ENCODE measurements at regions not wholly inside any gene's neighbourhood (a gene's known extent, or its start where the extent isn't known, plus 50 kb on each side); places are given as distances from the start of the nearest gene placed in this dataset.
"Not testable (repeated sequence)": the region's sequence is repeated elsewhere in the genome, so short reads cannot be mapped to it uniquely, and the experiment has no call there.

DNA sequence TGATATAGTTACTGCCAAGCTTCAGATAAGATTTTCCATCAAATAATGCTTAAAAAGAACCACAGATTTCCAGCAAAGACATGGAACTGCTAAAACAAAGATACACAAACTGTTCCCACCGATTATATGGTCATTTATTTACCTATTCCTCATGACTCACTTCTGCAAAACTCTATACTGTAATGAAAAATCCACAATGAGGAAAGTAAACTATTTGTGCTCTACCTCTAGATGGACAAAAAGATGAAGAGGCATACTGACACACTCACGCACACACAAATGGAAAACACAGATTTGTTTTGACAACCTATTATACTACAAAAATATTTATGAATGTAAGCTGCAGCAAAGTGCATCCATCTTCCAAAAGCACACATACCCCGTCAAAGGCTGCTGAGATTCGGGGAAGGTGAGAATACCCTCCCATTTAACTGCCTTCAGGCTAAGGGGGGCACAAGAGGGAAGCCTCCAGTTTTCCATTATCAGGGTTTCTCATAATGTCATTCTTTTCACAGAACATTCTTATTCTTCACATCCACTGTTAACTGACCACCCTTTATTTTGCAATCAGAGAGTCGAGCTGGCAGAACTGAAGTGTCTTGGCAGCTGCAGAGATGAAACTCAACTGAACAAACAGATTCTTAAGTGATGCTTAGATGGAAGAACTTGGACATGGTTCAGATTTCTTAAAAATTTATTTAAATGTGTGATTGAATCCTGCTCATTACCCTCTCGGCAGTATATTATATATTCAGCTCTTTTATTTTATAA, 115.9 kb upstream of the TANK start:
- in situ Hi-C loops (cut with MboI; ENCODE audit: low sequenced_read_pairs), result no loop called here

DNA sequence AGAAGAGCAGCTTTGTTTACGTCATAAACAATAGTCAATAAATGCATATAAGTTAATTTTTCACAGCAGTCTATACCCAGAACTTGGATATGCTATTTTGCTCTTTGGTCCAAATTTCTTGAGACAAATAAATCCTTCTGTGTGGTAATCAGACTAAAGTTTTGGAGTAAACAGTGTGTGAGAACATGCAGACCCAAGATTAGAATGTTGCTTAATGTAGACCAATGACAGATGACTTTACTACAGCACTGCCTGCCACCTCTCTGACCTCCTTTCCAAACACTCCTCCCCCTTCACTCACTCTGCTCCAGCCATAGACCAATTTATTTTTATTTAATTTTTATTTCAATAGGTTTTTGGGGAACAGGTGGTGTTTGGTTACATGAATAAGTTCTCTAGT, 115.3 kb upstream of the TANK start:
- in situ Hi-C loops (cut with MboI; ENCODE audit: low sequenced_read_pairs), result no loop called here

DNA sequence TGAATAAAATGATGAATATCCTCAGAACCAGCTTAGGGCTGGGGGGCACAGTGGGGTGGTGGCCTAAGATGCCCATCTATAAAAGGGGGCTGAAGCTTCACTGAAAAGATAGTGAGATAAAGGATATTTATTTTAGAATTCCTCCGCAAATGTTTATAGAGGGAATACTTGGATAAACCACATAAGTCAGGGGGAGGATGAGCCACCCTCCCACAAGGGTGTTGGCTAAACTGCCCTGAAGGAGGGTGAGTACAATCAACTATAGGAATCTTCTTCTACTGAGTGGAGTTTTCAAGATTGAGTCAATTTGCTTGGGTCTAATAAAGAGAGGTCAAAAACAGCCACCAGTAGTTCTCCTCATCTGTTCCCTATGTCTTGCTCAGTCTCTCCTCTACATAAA, 114.5 kb upstream of the TANK start:
- in situ Hi-C loops (cut with MboI; ENCODE audit: low sequenced_read_pairs), result no loop called here

DNA sequence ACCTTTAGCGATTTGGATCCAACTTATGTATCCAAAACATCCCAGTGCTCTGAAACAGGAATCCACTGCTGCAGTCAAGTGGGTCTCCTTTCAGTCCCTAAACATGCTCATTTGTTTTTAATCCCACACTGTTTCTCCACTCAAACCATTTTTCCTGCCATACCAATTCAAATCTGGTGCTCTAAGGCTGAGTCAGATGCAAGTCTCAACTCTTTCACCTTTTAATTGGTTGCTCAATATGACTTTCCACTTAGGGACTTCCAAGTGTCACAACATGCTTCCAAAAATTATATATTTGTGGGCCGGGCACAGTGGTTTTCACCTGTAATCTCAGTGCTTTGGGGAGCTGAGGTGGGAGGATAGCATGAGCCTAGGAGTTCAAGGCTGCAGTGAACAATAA, 113.4 kb upstream of the TANK start:
- in situ Hi-C loops (cut with MboI; ENCODE audit: low sequenced_read_pairs), result no loop called here

DNA sequence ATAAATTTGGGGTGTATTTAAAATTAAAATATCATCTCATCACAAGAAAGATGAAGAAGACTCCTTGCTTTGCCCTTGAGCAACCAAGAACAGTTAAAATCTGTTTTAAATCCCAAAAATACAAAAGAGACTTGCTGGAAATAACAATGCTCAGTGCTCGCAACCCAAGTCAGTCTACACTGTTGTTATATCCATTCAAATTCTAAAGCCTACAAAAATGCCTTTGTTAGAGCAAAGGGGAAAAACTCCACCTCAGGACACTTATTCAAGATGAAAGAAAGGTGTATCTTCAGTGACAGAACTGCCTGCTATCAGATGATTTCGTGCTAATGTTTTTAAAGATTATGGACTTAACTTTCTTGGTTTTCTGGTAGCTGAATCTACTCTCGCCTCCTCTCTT, 111.9 kb upstream of the TANK start:
- in situ Hi-C loops (cut with MboI; ENCODE audit: low sequenced_read_pairs), result no loop called here

DNA sequence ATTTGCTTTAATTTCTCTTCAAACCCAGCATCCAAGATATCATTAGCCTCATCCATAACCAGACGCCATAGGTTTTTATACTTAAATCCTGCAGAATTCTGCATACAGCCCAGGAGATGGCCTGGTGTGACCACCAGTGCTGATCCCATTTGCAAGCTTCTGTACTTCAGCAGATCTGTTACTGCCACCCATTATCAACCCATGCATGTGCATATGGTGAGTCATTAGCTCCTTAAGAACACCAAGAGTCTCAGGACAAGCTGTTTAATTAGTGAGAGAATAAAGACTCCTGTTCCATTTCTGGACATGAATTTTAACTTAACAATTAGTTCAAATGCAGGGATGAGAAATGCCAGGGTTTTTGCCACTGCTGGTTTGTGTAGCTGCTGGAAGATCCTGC, 110.7 kb upstream of the TANK start:
- in situ Hi-C loops (cut with MboI; ENCODE audit: low sequenced_read_pairs), result no loop called here

DNA sequence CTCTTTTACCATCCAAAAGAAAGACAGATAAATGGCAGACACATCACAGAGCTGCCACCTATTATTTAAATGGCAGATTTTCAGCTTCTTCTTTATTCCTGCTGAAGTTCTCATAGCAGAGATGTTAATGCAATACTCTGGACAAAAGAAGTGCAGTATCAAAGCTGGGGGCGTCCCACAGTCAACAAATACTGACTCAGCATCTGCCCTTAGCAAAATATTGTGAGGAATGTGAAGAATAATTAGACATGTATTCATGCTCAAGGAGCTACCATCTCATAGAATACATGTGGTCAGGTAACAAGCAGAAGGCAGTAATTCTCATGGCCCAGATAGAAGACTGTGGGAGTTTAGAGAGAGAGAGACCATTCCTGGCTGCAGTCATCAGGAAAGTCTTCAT, 108.0 kb upstream of the TANK start:
- in situ Hi-C loops (cut with MboI; ENCODE audit: low sequenced_read_pairs), result no loop called here

DNA sequence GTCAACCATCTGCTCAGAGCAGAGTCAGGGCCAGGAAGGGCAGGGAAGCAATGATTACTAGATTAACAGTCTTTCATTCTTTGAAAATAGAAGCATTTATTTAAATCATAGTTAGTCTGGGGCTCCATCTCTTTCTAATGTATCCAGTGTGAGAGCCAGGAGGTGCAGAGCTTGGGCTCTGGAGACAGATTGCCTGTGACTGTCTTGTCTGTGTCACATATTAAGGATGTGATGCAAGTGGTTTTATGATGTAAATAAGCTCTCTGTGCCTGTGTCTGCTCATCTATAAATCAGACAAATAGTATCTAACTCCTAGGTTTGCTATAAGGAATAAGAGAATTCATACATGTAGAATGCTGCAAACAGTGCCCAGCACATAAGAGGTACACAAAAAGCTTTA, 104.9 kb upstream of the TANK start:
- in situ Hi-C loops (cut with MboI; ENCODE audit: low sequenced_read_pairs), result no loop called here

DNA sequence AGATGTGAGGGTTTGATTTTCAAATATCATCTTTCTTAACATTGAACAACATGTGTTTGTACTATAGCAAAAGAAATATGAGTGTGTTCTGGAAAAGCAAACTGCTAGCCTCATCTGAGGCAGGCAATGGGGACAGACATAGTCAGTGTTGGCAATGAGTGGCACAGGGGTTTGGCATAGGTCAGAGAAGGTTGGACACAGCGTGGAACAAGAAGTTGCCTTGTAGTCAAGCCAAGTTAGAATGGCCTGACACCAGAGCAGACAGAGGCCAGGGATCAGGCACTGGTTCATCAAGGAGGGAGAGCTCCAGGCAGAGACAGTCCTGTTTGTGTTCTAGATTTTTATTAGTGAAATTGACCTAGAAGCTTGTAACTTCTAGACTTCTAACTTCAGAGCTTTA, 100.8 kb upstream of the TANK start:
- in situ Hi-C loops (cut with MboI; ENCODE audit: low sequenced_read_pairs), result no loop called here

DNA sequence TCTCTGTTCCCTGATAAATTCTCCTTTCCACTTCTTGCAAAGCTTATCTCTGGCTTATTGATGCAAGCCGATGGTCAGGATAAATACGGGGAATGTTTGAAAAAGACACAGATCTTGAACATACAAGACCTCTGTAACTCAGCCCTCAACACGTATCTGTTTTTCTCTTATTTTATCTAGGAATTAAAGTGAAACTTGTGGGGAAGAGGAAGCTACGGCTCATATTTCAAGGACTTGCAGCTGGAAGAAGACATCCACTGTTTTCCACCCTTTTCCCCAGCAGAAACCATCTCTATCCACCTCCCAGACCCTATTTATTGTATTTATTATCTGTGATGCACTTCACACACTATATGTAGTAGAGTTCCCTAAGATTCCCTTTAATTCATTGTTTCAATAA, 98.4 kb upstream of the TANK start:
- in situ Hi-C loops (cut with MboI; ENCODE audit: low sequenced_read_pairs), result no loop called here

DNA sequence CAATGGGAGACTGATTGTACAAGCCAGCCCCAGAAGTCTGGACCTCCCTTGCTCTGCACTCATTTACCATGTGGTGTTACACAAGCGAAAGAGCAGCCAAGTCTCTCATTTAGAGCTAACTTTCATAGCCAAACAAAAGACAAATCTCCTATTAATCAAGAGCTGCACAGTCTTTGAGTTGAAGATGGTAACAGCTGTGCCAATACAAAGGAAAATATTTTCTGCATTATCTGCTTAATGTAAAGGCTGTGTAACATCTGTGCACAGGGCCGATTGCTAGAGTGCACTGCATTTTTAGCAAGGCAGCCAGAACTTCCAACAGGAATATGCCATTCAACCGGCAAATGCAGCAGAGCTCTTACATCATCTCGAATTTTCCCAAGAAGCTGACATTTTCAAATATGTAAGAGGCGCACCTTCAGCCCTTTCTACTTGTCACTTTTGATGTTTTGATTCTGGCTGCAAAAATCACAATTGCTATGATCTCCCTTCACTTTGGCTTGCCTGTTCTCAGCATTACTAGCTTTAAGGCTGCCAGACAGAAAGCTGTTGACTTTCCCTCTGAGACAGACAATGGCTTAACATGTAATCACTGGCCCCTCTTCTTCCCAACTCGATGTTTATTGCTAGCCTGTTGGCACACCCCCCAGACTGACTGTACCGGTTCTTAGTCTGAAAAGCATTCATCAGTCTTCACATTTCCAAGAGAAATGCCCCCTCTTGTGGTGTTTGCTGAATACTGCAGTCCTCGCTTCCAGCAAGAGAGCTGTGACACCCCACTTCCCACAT, 96.9 kb upstream of the TANK start:
- in situ Hi-C loops (cut with MboI; ENCODE audit: low sequenced_read_pairs), result no loop called here

DNA sequence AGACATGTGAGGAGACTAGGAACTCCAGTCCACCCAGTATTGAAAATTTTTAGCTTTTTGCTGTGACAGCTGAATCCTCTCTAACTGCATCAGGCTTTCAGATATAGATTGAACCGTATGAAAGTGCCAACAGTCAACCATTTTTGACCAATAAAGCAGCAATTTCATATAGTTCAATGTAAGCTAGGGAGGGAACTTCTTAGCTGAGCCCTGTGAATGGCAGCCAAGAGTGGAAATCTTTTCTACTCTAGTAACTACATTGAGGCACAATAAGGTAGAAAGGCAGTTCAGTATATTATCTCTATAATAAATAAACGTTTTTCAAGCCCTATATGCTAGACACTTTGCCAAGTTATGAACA, 96.3 kb upstream of the TANK start:
- in situ Hi-C loops (cut with MboI; ENCODE audit: low sequenced_read_pairs), result no loop called here

DNA sequence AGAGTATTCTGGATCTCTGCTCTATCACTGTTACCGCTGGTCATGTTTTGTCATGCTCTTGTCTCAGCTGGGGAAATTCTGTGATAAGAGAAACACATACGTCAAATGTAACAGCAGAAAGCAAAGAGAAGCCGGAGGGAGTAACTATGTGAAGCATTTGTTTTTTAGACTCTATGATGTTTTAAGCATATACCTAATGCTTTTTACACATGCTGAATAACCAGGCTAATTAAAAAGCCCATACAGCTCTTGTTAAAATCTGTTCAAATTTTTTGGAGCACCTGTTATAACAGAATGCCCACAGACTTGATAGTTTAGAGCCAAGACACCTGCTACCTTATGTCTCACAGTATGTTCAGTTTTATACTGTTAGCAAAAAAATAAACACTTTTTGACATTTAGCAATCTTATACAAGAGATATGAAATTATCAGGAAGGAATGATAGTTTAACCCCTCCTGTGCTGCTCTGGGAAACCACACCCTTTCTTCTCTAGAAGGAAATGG, 92.3 kb upstream of the TANK start:
- in situ Hi-C loops (cut with MboI; ENCODE audit: low sequenced_read_pairs), result no loop called here

DNA sequence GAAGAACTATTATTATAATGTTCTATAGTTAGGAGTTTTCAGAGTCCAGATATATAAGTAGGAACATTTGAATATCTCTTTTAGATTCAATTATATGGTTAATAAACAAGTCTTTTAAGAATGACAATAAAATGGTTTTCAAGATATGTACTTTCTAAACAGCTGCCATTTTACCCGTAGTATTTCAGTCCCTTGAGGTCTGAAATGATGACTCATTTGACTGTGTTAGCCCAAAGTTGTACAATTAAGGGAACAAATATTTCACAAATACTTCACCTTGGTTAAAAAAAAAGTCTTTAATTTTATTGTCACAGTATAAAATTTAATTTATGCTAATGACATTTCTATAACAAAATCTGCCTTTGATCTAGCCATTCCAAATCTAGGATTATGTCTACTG, 91.6 kb upstream of the TANK start:
- in situ Hi-C loops (cut with MboI; ENCODE audit: low sequenced_read_pairs), result no loop called here

DNA sequence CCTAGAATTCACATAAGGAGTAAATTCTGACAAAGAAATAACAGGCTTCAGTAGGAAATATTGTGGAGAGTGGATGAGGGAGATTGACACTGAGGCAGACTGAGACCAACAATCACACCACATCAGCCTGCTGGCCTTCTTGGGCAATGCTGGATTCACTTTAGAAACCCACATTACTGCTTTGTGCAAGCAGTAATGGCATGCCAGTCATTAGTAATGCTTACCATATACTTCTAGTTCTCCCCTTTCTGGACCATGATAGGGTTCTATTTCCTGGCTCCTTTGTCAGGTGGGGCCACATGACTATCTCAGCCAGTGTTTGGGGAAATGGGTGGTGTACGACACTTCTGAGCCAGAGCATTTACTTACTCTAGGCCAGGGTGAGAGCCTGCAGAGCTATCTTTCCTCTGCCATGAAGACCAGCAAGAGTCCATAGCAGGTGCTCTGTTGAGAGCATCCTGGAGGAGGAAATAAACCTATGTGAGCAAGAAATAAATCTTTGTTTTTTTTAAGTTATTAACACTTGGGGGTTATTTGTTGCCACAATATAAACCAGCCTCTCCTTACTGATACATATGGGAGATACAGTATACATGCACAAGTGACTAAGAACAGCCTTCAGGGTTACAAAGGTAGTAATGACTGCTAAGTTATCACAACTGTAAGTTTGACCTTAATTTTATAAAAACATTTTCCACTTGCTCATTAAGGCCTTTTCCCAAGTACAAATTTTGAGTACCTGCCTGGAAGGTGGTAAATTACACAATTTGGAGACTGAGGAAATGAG, 89.3 kb upstream of the TANK start:
- in situ Hi-C loops (cut with MboI; ENCODE audit: low sequenced_read_pairs), result no loop called here

DNA sequence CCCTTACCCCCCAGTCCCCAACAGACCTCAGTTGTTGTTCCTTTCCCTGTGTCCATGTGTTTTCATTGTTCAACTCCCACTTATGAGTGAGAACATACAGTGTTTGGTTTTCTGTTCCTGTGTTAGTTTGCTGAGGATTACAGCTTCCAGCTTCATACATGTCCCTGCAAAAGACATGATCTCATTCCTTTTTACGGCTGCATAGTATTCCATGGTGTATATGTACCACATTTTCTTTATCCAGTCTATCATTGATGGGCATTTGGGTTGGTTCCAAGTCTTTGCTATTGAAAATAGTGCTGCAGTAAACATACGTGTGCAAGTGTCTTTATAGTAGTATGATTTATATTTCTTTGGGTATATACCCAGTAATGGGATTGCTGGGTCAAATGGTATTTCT, 87.8 kb upstream of the TANK start:
- in situ Hi-C loops (cut with MboI; ENCODE audit: low sequenced_read_pairs), result not testable (repeated sequence)

DNA sequence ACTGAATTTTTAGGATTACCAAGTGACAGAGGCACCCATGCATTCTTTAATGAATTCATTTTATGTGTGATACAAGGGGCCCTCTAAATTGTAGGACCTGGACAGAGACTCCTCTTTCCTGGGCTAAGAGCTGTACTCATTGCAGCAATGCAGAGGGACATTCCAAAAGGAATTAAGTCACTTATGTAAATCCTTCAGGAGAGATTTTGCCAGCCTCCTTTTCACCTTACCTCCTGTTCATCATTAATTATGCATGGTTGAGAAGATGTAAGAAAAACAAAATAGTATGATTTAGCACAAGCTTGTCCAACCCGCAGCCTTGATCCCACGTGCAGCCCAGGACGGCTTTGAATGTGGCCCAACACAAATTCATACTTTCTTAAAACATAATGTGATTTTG, 84.5 kb upstream of the TANK start:
- in situ Hi-C loops (cut with MboI; ENCODE audit: low sequenced_read_pairs), result no loop called here

DNA sequence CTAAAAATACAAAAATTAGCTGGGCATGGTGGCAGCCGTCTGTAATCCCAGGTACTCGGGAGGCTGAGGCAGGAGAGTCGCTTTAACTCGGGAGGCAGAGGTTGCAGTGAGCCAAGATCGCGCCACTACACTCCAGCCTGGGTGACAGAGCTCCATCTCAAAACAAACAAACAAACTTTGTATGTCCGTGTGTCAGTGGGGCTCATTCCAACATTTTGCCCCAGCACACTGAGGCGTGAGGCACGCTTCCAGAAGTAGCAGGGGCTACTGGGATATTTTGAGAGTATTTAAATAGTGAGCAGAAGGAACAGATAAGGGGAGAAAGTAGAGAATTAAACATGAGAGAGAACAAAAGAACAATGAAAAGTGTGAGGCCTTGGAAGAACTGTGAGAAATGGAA, 83.3 kb upstream of the TANK start:
- in situ Hi-C loops (cut with MboI; ENCODE audit: low sequenced_read_pairs), result no loop called here

DNA sequence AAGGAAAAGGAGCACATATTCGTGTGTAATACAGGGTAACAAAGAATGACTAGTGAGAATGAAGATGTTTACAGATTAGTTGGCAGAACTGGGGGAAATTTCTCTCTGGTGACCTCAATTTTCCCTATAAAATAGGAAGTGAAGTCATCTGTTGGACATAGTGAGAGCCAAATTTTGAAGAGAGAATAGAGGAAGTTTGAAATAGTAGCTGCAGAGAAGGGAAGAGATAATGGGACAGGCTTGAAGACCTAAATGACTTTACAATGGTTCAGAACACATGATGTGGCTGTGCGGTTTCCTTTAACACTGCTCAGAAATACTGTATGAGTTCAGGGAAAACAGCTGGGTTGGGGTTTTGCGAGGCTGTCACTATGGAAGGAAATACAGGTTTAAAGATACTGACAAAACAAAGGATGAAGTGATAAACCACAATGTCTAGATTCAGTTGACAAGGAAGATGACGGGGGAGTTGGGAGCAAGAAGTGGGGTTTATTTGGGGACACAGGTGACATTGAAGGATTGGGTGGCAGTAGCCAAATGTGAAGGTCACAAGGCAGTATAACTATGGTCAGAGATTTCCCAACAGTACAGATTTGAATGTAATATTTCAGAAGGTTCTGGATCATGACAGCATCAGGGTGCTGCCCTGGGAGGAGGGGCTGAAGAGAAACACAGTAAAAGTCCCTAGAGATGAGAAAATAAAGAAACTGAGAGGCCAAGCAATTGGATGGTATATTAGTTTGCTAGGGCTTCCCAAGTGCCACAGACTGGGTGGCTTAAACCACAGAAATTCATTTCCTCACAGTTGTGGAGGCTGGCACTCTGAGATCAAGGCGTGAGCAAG, 82.6 kb upstream of the TANK start:
- in situ Hi-C loops (cut with MboI; ENCODE audit: low sequenced_read_pairs), result no loop called here

DNA sequence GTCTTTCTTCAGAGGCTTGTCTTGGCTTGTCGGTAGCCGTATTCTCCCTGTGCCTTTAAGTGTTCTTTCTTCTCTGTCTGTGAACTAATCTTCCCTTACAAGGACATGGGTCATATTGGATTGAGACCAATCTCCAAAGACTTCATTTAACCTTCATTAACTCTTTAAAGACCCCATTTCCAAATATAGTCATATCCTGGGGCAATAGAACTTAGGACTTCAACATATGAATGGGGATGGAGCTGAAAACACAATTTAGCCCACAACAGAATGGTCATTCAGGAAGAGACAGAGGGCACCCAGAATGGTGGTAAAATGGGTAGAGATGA, 82.1 kb upstream of the TANK start:
- in situ Hi-C loops (cut with MboI; ENCODE audit: low sequenced_read_pairs), result no loop called here

DNA sequence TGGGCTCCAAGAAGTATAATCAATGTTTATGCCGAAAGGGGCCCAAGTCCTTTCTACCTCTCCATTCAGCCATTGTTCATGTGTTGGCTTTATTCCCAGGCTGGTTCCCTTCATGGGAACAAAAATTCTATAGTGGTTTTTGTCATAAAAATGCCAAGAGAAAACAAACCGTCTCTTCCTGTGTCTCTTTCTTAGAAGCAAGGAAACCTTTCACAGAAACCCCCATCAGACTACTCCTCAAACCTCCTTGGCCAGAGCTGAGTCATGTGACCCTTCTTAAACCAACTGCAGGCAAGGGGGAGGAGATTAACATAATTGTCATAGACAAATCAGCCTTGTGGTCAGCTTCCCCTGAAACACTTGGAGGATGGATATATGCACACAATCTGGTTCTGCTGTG, 75.1 kb upstream of the TANK start:
- in situ Hi-C loops (cut with MboI; ENCODE audit: low sequenced_read_pairs), result no loop called here

All from HL-60/S4 treated with phorbol 12-myristate 13-acetate at 8.2 ng/mL for 4 days and 3 days (cell line).